Liver (tissue), 7 donors: ENCODE measurements at regions not wholly inside any gene's neighbourhood (a gene's known extent, or its start where the extent isn't known, plus 50 kb on each side); places are given as distances from the start of the nearest gene placed in this dataset.
"Not testable (repeated sequence)": the region's sequence is repeated elsewhere in the genome, so short reads cannot be mapped to it uniquely, and the experiment has no call there.

Source experiments
- DNase-seq: peaks from one replicate; pipeline ENCODE4 v3.0.0-alpha.2; 2017; ENCODE audit warnings: low spot score
- H3K27ac ChIP-seq, 2 donors: one replicate each; pipeline ENCODE4 v1.7.0; 2013; ENCODE audit warnings: inconsistent platforms in 2 of 2, low read length in 2 of 2, control low read depth in 1 of 2, low read depth in 1 of 2, mild to moderate bottlenecking in 1 of 2
- H3K27me3 ChIP-seq, 4 donors: one replicate each; pipeline versions ENCODE4 v1.6.1 to v1.7.0; 2013; ENCODE audit warnings: low read length in 3 of 4, inconsistent platforms in 1 of 4, mild to moderate bottlenecking in 1 of 4, moderate library complexity in 1 of 4; ENCODE audit not compliant: control insufficient read depth in 4 of 4, insufficient read depth in 4 of 4
- H3K36me3 ChIP-seq, 4 donors: one replicate each; pipeline versions ENCODE4 v1.6.1 to v1.7.0; 2013; ENCODE audit warnings: low read length in 3 of 4, mild to moderate bottlenecking in 3 of 4, low read depth in 1 of 4, moderate library complexity in 1 of 4; ENCODE audit not compliant: control insufficient read depth in 4 of 4, insufficient read depth in 3 of 4
- H3K4me1 ChIP-seq, 4 donors: one replicate each; pipeline versions ENCODE4 v1.6.1 to v1.7.0; 2013; ENCODE audit warnings: low read length in 3 of 4, mild to moderate bottlenecking in 3 of 4, moderate library complexity in 1 of 4; ENCODE audit not compliant: control insufficient read depth in 4 of 4, insufficient read depth in 4 of 4
- H3K4me3 ChIP-seq, 3 donors: one replicate each; pipeline versions ENCODE4 v1.6.1 to v1.7.0; 2013; ENCODE audit warnings: low read length in 3 of 3, control low read depth in 1 of 3, low read depth in 1 of 3, mild to moderate bottlenecking in 1 of 3
- H3K9ac ChIP-seq, 2 donors: one replicate each; pipeline ENCODE4 v1.7.0; 2013; ENCODE audit warnings: low read length in 2 of 2, mild to moderate bottlenecking in 2 of 2, moderate library complexity in 2 of 2, control low read depth in 1 of 2, low read depth in 1 of 2
- H3K9me3 ChIP-seq, 4 donors: one replicate each; pipeline versions ENCODE4 v1.6.1 to v1.7.0; 2013; ENCODE audit warnings: low read length in 3 of 4; ENCODE audit not compliant: control insufficient read depth in 4 of 4
- EGR1 ChIP-seq, 2 donors: IDR thresholded peaks; 2 replicates each; pipeline ENCODE4 v1.6.1; 2016 to 2018; ENCODE audit warnings: antibody characterized with exemption in 2 of 2, low read depth in 2 of 2
- FOXA2 ChIP-seq: IDR thresholded peaks from 2 replicates; pipeline ENCODE4 v1.6.1; 2016; ENCODE audit warnings: antibody characterized with exemption
- HNF4A ChIP-seq, 2 donors: conservative IDR thresholded peaks; 2 replicates each; pipeline ENCODE4 v1.6.1; 2016; ENCODE audit warnings: antibody characterized with exemption in 2 of 2, mild to moderate bottlenecking in 2 of 2
- JUND ChIP-seq, 2 donors: IDR thresholded peaks; 2 replicates each; pipeline ENCODE4 v1.6.1; 2016; ENCODE audit warnings: antibody characterized with exemption in 2 of 2
- MAX ChIP-seq: IDR thresholded peaks from 2 replicates; pipeline ENCODE4 v1.6.1; 2016; ENCODE audit warnings: antibody characterized with exemption
- NR2F2 ChIP-seq: IDR thresholded peaks from 2 replicates; pipeline ENCODE4 v1.6.1; 2016; ENCODE audit warnings: antibody characterized with exemption
- RAD21 ChIP-seq, 2 donors: IDR thresholded peaks; 2 replicates each; pipeline ENCODE4 v1.6.1; 2016; ENCODE audit warnings: antibody characterized with exemption in 2 of 2, mild to moderate bottlenecking in 2 of 2
- SP1 ChIP-seq: IDR thresholded peaks from 2 replicates; pipeline ENCODE4 v1.6.1; 2018; ENCODE audit warnings: antibody characterized with exemption, mild to moderate bottlenecking
- YY1 ChIP-seq: IDR thresholded peaks from 2 replicates; pipeline ENCODE4 v1.6.1; 2016; ENCODE audit warnings: antibody characterized with exemption, mild to moderate bottlenecking
- WGBS: extraction: QIAGEN DNeasy Blood & Tissue Kit; methylation state at CpG from one replicate; pipeline ENCODE4 v1.1.7; 2013; 5-methylcytosine and 5-hydroxymethylcytosine counted together
- TF ChIP-seq, protein P1 (sequence below): IDR thresholded peaks from 2 replicates; pipeline ENCODE4 v1.6.1; 2016; ENCODE audit warnings: antibody characterized with exemption, mild to moderate bottlenecking
- TF ChIP-seq, protein P2 (sequence below): IDR thresholded peaks from 2 replicates; pipeline ENCODE4 v1.6.1; 2016; ENCODE audit warnings: antibody characterized with exemption
- donor health status: healthy.
- donor health status: healthy.
- donor health status: healthy.
- donor health status: healthy.

DNA sequence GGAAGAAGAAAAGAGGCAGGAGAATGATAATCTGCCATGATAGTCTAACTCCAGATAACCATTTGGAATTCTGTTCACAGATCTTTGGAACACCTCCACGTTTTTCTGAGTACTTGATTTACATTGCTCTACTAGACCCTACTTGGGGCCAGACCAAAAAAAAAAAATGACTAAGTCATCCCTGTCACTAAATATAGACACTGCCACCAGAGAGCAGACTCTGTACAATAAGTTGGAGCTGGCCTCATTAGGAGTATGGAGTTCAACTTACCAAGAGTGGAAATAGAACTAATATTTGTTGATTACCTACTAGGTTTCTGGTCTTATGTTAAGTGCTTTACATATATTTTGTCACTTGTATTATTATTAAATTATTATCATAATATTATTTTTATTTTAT lies 80.9 kb upstream of the ZNF800 start (continued):
- TF ChIP-seq YY1, result no peak
- TF ChIP-seq, protein P1, sequence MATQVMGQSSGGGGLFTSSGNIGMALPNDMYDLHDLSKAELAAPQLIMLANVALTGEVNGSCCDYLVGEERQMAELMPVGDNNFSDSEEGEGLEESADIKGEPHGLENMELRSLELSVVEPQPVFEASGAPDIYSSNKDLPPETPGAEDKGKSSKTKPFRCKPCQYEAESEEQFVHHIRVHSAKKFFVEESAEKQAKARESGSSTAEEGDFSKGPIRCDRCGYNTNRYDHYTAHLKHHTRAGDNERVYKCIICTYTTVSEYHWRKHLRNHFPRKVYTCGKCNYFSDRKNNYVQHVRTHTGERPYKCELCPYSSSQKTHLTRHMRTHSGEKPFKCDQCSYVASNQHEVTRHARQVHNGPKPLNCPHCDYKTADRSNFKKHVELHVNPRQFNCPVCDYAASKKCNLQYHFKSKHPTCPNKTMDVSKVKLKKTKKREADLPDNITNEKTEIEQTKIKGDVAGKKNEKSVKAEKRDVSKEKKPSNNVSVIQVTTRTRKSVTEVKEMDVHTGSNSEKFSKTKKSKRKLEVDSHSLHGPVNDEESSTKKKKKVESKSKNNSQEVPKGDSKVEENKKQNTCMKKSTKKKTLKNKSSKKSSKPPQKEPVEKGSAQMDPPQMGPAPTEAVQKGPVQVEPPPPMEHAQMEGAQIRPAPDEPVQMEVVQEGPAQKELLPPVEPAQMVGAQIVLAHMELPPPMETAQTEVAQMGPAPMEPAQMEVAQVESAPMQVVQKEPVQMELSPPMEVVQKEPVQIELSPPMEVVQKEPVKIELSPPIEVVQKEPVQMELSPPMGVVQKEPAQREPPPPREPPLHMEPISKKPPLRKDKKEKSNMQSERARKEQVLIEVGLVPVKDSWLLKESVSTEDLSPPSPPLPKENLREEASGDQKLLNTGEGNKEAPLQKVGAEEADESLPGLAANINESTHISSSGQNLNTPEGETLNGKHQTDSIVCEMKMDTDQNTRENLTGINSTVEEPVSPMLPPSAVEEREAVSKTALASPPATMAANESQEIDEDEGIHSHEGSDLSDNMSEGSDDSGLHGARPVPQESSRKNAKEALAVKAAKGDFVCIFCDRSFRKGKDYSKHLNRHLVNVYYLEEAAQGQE, result no peak
- TF ChIP-seq SP1, result no peak
- no peak for TF ChIP-seq MAX
- TF ChIP-seq NR2F2, result no peak
- no peak for TF ChIP-seq FOXA2
- TF ChIP-seq HNF4A (conservative IDR thresholded peaks at IDR 0.05), result no peak

GRCh38 chr7:127460077-127460476 lies 67.6 kb upstream of the ZNF800 start:
- Histone ChIP-seq H3K27me3 (no peaks in the 10 kb centered on the region), H3K4me1 (no peaks in the 10 kb centered on the region), H3K27ac (no peak overlapping the region), H3K9ac (no peak overlapping the region), H3K4me3 (no peak overlapping the region), H3K36me3 (no peaks in the 10 kb centered on the region), H3K9me3 (no peaks in the 10 kb centered on the region)
- TF ChIP-seq, protein P2, sequence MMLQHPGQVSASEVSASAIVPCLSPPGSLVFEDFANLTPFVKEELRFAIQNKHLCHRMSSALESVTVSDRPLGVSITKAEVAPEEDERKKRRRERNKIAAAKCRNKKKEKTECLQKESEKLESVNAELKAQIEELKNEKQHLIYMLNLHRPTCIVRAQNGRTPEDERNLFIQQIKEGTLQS, result no peak
- no peak for TF ChIP-seq EGR1 (IDR thresholded peaks at IDR 0.05; ENCODE audit: low read depth in 2 of 2)
- no peak for TF ChIP-seq SP1
- TF ChIP-seq, protein P1, result peak; percentile 64
- no peak for TF ChIP-seq RAD21 (IDR thresholded peaks at IDR 0.05)
- TF ChIP-seq JUND (IDR thresholded peaks at IDR 0.05), result no peak
- no peak for DNase-seq

- H3K9me3 ChIP-seq, result peaks cover 2 to 11% (median 6%) of the 10 kb centered on the region in 4 donors
- not testable (repeated sequence) for DNase-seq, H3K4me3 ChIP-seq, H3K4me1 ChIP-seq, H3K27ac ChIP-seq, H3K36me3 ChIP-seq, H3K9ac ChIP-seq, H3K27me3 ChIP-seq
- WGBS, result 77% methylated on average over 10 of the region's 10 CpGs
Measured at GRCh38 chr7:127451258-127451657, 58.8 kb upstream of the ZNF800 start.
